Stomach (tissue), 4 donors: ENCODE measurements at regions not wholly inside any gene's neighbourhood (a gene's known extent, or its start where the extent isn't known, plus 50 kb on each side); places are given as distances from the start of the nearest gene placed in this dataset.

ENCODE experiments used
- EP300 ChIP-seq: sonication (generic); formaldehyde crosslinking; IDR thresholded peaks from one replicate; pipeline ENCODE4 v1.6.1; 2017; ENCODE audit warnings: antibody characterized with exemption
- POLR2AphosphoS5 ChIP-seq, 3 donors: sonication (generic); formaldehyde crosslinking; IDR thresholded peaks; one replicate each; pipeline ENCODE4 v1.6.1; 2016; ENCODE audit warnings: antibody characterized with exemption in 3 of 3
- TF ChIP-seq, protein P1 (sequence below), 7 experiments: fragments of 450-650 bp in 4 of 7; fragments of 200-600 bp in 3 of 7; sonication (generic) in 3 of 7; IDR thresholded peaks; one replicate each; pipeline ENCODE4 v1.5.1; 2016 to 2019; ENCODE audit warnings: antibody characterized with exemption in 7 of 7, control low read depth in 2 of 7, mild to moderate bottlenecking in 1 of 7

DNA sequence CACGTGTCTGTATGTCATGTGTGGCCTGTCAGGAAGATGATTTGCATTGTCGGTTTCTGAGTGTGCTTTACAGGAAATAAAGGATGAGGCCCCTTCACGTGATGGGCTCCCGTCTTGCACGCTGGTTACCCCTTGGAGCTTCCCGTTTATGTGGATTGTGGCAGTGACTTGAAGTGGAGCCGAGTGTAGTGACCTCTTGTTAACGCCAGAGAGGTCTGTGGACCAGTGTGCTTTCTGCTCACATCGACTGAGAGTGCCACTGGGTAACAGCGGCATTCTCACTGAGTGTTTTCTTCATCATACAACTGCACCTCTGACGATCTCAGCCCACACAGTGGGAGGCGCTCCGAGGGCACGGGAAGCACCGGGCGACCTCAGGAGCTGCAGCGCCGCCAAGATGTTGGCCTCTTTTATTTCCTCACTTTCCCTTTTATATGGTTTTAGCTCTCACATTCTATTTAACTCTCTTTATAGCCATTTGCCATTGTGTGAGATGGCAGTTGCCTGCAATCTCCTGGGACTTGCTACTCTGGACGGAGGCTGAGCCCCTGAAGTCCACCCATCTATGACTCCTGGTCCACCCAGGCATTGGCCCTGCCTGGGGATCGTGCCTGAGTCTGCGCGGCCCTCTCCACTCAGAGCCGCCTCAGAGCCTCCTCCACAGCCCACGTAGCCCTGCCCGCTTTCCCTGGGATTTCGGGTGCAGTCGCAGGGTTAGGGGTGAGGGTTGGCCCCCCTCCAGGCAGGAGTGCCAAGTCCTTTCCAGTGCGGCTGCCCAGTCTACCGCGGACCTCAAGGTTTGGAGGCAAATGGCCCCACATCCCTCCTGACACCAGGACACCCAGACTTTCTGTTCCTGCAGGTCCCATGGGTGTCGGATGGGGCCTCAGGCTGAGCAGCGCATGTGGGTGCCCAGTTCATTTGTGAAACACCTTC lies 238.9 kb downstream of the ERMARD start:
- TF ChIP-seq, protein P1, sequence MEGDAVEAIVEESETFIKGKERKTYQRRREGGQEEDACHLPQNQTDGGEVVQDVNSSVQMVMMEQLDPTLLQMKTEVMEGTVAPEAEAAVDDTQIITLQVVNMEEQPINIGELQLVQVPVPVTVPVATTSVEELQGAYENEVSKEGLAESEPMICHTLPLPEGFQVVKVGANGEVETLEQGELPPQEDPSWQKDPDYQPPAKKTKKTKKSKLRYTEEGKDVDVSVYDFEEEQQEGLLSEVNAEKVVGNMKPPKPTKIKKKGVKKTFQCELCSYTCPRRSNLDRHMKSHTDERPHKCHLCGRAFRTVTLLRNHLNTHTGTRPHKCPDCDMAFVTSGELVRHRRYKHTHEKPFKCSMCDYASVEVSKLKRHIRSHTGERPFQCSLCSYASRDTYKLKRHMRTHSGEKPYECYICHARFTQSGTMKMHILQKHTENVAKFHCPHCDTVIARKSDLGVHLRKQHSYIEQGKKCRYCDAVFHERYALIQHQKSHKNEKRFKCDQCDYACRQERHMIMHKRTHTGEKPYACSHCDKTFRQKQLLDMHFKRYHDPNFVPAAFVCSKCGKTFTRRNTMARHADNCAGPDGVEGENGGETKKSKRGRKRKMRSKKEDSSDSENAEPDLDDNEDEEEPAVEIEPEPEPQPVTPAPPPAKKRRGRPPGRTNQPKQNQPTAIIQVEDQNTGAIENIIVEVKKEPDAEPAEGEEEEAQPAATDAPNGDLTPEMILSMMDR (IDR thresholded peaks at IDR 0.05): no peak
- TF ChIP-seq EP300: no peak
- TF ChIP-seq POLR2AphosphoS5 (IDR thresholded peaks at IDR 0.05): no peak
